ENCODE measurements at regions not wholly inside any gene's neighbourhood (a gene's known extent, or its start where the extent isn't known, plus 50 kb on each side); places are given as distances from the start of the nearest gene placed in this dataset.

GRCh38 chr2:128467321-128467969 is 148.8 kb upstream of the HS6ST1 start:
- Histone ChIP-seq H3K27ac (no peak overlapping the region), H3K9me3 (ENCODE audit: control insufficient read depth, low read length) (no peaks in the 10 kb centered on the region), H3K4me1 (no peaks in the 10 kb centered on the region), H3K4me2 (ENCODE audit: low read length) (no peak overlapping the region), H3K27me3 (ENCODE audit: control insufficient read depth, insufficient read depth, low read length) (no peaks in the 10 kb centered on the region), H3K79me2 (no peaks in the 10 kb centered on the region), H2AFZ (no peak overlapping the region), H3K4me3 (ENCODE audit: low read depth, low read length) (no peak overlapping the region), H3K9ac (no peak overlapping the region), H3K36me3 (ENCODE audit: control insufficient read depth, insufficient read depth, low read length) (no peaks in the 10 kb centered on the region)
- TF ChIP-seq, protein P1, sequence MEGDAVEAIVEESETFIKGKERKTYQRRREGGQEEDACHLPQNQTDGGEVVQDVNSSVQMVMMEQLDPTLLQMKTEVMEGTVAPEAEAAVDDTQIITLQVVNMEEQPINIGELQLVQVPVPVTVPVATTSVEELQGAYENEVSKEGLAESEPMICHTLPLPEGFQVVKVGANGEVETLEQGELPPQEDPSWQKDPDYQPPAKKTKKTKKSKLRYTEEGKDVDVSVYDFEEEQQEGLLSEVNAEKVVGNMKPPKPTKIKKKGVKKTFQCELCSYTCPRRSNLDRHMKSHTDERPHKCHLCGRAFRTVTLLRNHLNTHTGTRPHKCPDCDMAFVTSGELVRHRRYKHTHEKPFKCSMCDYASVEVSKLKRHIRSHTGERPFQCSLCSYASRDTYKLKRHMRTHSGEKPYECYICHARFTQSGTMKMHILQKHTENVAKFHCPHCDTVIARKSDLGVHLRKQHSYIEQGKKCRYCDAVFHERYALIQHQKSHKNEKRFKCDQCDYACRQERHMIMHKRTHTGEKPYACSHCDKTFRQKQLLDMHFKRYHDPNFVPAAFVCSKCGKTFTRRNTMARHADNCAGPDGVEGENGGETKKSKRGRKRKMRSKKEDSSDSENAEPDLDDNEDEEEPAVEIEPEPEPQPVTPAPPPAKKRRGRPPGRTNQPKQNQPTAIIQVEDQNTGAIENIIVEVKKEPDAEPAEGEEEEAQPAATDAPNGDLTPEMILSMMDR (IDR thresholded peaks at IDR 0.05), result no peak

DNA sequence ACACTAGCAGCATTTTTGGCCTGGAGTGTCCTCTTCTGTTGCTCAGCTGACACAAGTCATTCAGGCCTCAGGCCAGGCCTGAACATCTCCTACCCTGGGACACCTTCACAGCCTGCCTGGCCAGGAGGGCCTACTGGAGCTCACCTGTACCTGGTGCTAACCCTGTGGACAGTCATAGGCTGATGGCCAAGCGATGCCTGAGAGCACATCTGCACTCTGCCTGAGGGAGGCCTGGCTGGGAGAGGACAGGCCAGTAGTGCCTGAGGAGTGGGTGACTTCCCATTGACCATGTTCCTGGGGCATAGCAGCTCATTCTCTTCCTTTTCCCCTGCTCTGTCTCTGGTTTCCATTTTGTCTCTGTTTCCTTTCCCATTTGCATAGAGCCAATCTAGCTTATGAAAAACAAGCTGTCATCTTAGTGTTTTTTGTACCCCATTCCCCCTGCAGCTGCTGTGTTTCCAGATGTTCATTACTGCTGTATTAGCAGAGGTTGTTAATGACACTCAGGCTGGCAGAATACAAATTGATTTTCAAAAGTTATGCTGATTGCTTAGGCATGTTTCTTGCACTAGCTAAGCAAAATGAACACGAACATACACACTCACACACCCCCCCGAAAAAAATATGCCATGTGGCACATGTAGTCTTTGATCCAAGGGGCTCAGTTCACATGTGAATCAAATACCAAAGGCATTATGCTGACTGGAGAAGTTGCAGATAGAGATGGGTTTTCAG is 149.7 kb upstream of the HS6ST1 start:
- TF ChIP-seq, protein P1 (IDR thresholded peaks at IDR 0.05), result no peak
- Histone ChIP-seq H3K4me3 (ENCODE audit: low read depth, low read length) (no peak overlapping the region), H3K4me1 (peaks cover 2% of the 10 kb centered on the region), H3K79me2 (no peaks in the 10 kb centered on the region), H3K36me3 (ENCODE audit: control insufficient read depth, insufficient read depth, low read length) (no peaks in the 10 kb centered on the region), H3K9me3 (ENCODE audit: control insufficient read depth, low read length) (no peaks in the 10 kb centered on the region), H3K9ac (no peak overlapping the region), H2AFZ (no peak overlapping the region), H3K27me3 (ENCODE audit: control insufficient read depth, insufficient read depth, low read length) (no peaks in the 10 kb centered on the region), H3K27ac (no peak overlapping the region), H3K4me2 (ENCODE audit: low read length) (no peak overlapping the region)

- Histone ChIP-seq H3K79me2 (no peaks in the 10 kb centered on the region), H3K27ac (no peak overlapping the region), H2AFZ (no peak overlapping the region), H3K4me1 (peaks cover 9% of the 10 kb centered on the region), H3K4me2 (ENCODE audit: low read length) (no peak overlapping the region), H3K9me3 (ENCODE audit: control insufficient read depth, low read length) (no peaks in the 10 kb centered on the region), H3K36me3 (ENCODE audit: control insufficient read depth, insufficient read depth, low read length) (no peaks in the 10 kb centered on the region), H3K9ac (no peak overlapping the region), H3K4me3 (ENCODE audit: low read depth, low read length) (no peak overlapping the region), H3K27me3 (ENCODE audit: control insufficient read depth, insufficient read depth, low read length) (no peaks in the 10 kb centered on the region)
- TF ChIP-seq, protein P1 (IDR thresholded peaks at IDR 0.05), result no peak
Observed at GRCh38 chr2:128469203-128469602, 150.5 kb upstream of the HS6ST1 start.

DNA sequence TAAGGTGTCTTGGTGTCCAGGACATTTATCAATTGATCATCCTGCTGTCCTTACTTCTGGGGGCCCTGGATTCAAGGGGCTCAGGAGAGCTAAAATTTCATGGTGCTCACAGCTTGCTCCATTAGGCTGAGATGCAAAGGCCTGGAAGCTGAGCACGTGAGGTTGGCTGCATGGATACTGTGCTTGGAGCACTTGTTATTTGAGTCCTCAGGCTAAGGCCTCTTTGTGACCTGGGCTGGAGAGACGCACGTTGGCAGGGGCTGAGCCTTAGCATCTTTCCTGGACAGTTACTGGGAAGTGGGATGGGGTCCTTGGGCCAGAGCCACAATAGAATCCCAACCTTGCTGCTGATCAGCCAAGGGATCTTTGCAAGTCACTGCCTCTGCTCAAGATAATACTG is 151.2 kb upstream of the HS6ST1 start:
- Histone ChIP-seq H2AFZ (no peak overlapping the region), H3K27me3 (ENCODE audit: control insufficient read depth, insufficient read depth, low read length) (no peaks in the 10 kb centered on the region), H3K4me3 (ENCODE audit: low read depth, low read length) (no peak overlapping the region), H3K4me2 (ENCODE audit: low read length) (no peak overlapping the region), H3K4me1 (peaks cover 9% of the 10 kb centered on the region), H3K9ac (no peak overlapping the region), H3K27ac (no peak overlapping the region), H3K36me3 (ENCODE audit: control insufficient read depth, insufficient read depth, low read length) (no peaks in the 10 kb centered on the region), H3K79me2 (no peaks in the 10 kb centered on the region), H3K9me3 (ENCODE audit: control insufficient read depth, low read length) (no peaks in the 10 kb centered on the region)
- TF ChIP-seq, protein P1 (IDR thresholded peaks at IDR 0.05), result no peak

All from parathyroid adenoma (tissue), 2 donors.